Skeletal muscle tissue (tissue), 3 donors: ENCODE measurements at regions not wholly inside any gene's neighbourhood (a gene's known extent, or its start where the extent isn't known, plus 50 kb on each side); places are given as distances from the start of the nearest gene placed in this dataset.

ENCODE experiments used
- H3K27ac ChIP-seq: one replicate; pipeline ENCODE4 v1.7.0; 2013; ENCODE audit warnings: mild to moderate bottlenecking, low read depth, low read length, inconsistent platforms
- H3K27me3 ChIP-seq, 3 donors: one replicate each; pipeline ENCODE4 v1.7.0; 2013; ENCODE audit warnings: low read length in 3 of 3; ENCODE audit not compliant: control insufficient read depth in 3 of 3, insufficient read depth in 3 of 3
- H3K36me3 ChIP-seq, 3 donors: one replicate each; pipeline ENCODE4 v1.7.0; 2013; ENCODE audit warnings: low read length in 3 of 3; ENCODE audit not compliant: control insufficient read depth in 3 of 3, insufficient read depth in 3 of 3
- H3K4me1 ChIP-seq, 3 donors: one replicate each; pipeline ENCODE4 v1.7.0; 2013; ENCODE audit warnings: low read length in 3 of 3, mild to moderate bottlenecking in 3 of 3; ENCODE audit not compliant: control insufficient read depth in 3 of 3, insufficient read depth in 3 of 3
- H3K4me3 ChIP-seq, 3 donors: one replicate each; pipeline ENCODE4 v1.7.0; 2013; ENCODE audit warnings: low read length in 3 of 3
- H3K9ac ChIP-seq, 3 donors: one replicate each; pipeline ENCODE4 v1.7.0; 2013; ENCODE audit warnings: low read length in 3 of 3, mild to moderate bottlenecking in 3 of 3, moderate library complexity in 2 of 3, low read depth in 1 of 3
- H3K9me3 ChIP-seq, 3 donors: one replicate each; pipeline ENCODE4 v1.7.0; 2013; ENCODE audit warnings: low read length in 3 of 3; ENCODE audit not compliant: control insufficient read depth in 3 of 3
- donor health status: Osteomylitis.

DNA sequence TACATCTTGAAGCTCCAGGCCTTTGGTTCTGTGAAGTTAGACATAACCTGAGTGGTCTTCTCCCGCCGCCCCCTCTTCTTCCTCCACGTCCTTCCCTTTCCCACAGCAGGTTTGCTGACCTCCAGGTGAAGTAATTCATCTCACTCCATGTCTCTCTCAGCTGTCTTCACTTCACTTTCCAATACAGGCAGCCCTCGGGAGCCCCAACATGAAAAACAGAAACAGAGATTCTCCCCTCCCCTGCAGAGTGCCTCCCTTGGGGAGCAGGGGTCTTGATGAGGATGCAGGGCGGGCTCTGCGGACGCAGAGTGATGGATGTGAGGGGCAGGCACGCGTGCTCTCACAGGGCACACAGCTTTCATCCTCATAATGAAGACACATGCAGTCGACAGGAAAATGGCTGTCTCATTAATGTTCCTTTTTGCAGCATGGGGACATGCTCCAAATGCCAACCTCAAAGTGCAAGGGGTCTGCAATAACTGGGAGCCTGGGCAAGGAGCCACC, 95.6 kb downstream of the GPAM start:
- H3K4me1 ChIP-seq, result no peaks in the 10 kb centered on the region
- no peak overlapping the region for H3K4me3 ChIP-seq
- H3K27me3 ChIP-seq, result no peaks in the 10 kb centered on the region
- H3K9me3 ChIP-seq, result no peaks in the 10 kb centered on the region
- H3K27ac ChIP-seq, result no peak overlapping the region
- H3K36me3 ChIP-seq, result no peaks in the 10 kb centered on the region
- no peak overlapping the region for H3K9ac ChIP-seq

DNA sequence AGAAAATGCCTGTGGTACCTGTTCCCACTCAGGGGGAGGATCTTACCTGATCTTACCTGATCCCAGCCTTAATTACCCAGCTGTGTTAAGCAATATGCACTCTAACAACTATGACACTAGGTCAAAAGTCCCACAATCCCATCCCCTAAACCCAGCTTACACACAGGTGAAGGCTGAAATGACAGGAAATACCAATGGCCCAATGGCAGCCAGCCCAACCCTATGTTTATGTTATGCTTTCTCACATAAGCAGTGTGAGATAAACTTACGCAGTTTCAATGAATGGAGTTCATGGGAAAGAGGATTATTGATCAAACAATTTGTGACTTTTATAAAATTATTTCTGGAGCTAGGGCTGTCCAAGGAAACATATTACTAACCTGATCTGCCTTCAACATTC, 91.9 kb downstream of the GPAM start:
- Histone ChIP-seq H3K4me3 (no peak overlapping the region), H3K27ac (no peak overlapping the region), H3K36me3 (no peaks in the 10 kb centered on the region), H3K9me3 (no peaks in the 10 kb centered on the region), H3K4me1 (no peaks in the 10 kb centered on the region), H3K27me3 (no peaks in the 10 kb centered on the region), H3K9ac (no peak overlapping the region)

DNA sequence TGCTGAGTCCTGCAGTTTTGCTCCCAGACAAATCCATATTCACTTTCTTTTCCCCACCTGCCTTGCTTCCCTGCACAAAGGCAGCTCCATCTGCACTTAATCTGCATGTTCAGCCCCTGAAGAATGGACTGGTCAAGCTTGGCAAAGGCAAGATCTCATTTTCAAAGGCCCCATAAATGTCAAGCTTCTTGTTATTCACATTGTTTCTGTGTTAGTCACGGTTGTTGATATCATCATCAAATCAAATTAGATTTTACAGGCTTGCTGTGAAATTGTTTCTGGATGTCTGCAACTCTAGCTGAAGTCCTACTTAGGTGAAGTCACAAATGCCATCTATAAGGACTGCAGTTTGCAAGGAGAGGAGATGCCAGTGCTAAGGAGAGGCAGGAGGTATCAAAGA, 91.0 kb downstream of the GPAM start:
- no peaks in the 10 kb centered on the region for H3K36me3 ChIP-seq
- H3K9me3 ChIP-seq, result no peaks in the 10 kb centered on the region
- H3K27ac ChIP-seq, result no peak overlapping the region
- no peaks in the 10 kb centered on the region for H3K4me1 ChIP-seq
- no peak overlapping the region for H3K9ac ChIP-seq
- H3K27me3 ChIP-seq, result no peaks in the 10 kb centered on the region
- H3K4me3 ChIP-seq, result no peak overlapping the region

DNA sequence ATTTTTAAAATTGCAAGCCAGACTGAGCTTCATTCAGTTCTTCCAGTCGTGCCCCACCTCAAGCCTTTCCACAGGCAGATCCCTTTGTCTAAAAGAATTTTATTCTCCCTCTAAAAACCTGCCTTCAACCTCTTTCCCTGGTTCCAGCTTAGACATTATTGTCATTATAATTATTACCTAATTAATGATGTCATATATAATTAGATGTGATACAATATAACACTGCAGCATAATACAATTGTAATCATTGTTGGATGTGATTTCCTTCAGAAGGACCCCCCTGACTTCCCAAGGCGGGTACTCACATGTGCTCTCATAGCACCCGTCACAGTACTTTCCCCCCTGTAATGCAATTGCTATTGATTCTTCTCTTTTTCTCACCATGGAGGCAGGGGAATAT, 88.6 kb downstream of the GPAM start:
- H3K36me3 ChIP-seq, result no peaks in the 10 kb centered on the region
- H3K27ac ChIP-seq, result no peak overlapping the region
- H3K4me3 ChIP-seq, result no peak overlapping the region
- H3K27me3 ChIP-seq, result no peaks in the 10 kb centered on the region
- no peaks in the 10 kb centered on the region for H3K9me3 ChIP-seq
- no peaks in the 10 kb centered on the region for H3K4me1 ChIP-seq
- no peak overlapping the region for H3K9ac ChIP-seq

DNA sequence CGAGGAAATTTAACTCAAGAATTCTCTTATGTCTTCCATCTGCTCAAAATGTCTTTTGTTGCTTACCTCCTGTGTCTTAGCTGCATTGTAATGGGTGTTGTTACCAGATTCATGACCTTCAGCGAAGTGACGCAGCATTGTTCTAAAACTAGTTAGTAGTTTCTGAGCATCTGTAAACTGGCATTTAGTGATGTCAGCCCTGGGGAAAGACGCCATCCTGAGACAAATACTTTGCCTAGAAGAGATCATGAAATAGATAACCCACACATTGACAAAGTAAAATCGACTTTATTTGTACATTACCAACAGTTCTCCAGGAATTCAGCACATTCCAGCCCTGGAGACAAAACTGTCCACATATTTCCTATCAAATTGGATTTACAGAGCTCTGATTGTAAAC, 87.8 kb downstream of the GPAM start:
- H3K9me3 ChIP-seq, result no peaks in the 10 kb centered on the region
- H3K27ac ChIP-seq, result no peak overlapping the region
- H3K9ac ChIP-seq, result no peak overlapping the region
- no peaks in the 10 kb centered on the region for H3K4me1 ChIP-seq
- no peak overlapping the region for H3K4me3 ChIP-seq
- no peaks in the 10 kb centered on the region for H3K36me3 ChIP-seq
- no peaks in the 10 kb centered on the region for H3K27me3 ChIP-seq

DNA sequence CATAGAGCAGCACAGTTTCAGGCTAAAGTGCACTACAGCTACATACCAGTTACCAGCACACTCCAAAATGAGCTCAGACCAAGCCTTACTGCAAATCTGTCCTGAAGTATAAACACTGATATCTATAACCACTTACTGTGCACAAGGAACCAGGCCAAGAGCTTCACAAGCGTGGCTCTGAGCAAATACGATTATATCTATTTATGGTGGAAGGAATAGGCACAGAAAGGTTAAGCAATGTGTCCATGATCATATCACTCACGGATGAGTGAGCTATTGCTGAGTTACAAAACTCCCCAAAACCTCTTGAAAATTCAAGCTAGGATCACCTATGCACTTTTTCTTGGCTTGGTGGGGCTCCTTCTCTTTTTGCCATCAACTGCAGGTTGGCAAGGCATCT, 84.9 kb downstream of the GPAM start:
- Histone ChIP-seq H3K27me3 (no peaks in the 10 kb centered on the region), H3K27ac (no peak overlapping the region), H3K36me3 (no peaks in the 10 kb centered on the region), H3K4me1 (no peaks in the 10 kb centered on the region), H3K9me3 (no peaks in the 10 kb centered on the region), H3K9ac (no peak overlapping the region), H3K4me3 (no peak overlapping the region)
